COLO829 (cell line): ENCODE measurements at regions not wholly inside any gene's neighbourhood (a gene's known extent, or its start where the extent isn't known, plus 50 kb on each side); places are given as distances from the start of the nearest gene placed in this dataset.

ENCODE experiments used
- DNase-seq: peaks from one replicate; pipeline ENCODE4 v3.0.0; 2012; ENCODE audit warnings: low spot score

GRCh38 chr13:79716191-79716590 is 235.2 kb downstream of the NDFIP2 start:
- no peak for DNase-seq

- no peak for DNase-seq
Observed at GRCh38 chr13:79711631-79712030, 230.7 kb downstream of the NDFIP2 start.

- peak; percentile 15 for DNase-seq
Observed at GRCh38 chr13:79710376-79710775, 229.4 kb downstream of the NDFIP2 start.

GRCh38 chr13:79709471-79709870 is 228.5 kb downstream of the NDFIP2 start:
- DNase-seq: no peak

- DNase-seq: no peak
Observed at GRCh38 chr13:79703772-79704171, 222.8 kb downstream of the NDFIP2 start.

GRCh38 chr13:79695754-79696153 is 214.8 kb downstream of the NDFIP2 start:
- no peak for DNase-seq

- DNase-seq: no peak
Observed at GRCh38 chr13:79692846-79693245, 211.9 kb downstream of the NDFIP2 start.

- no peak for DNase-seq
Observed at GRCh38 chr13:79691826-79692225, 210.9 kb downstream of the NDFIP2 start.

GRCh38 chr13:79688741-79689140 is 207.8 kb downstream of the NDFIP2 start:
- DNase-seq: no peak

GRCh38 chr13:79686441-79686840 is 205.5 kb downstream of the NDFIP2 start:
- no peak for DNase-seq

GRCh38 chr13:79684371-79684770 is 203.4 kb downstream of the NDFIP2 start:
- no peak for DNase-seq

- no peak for DNase-seq
Observed at GRCh38 chr13:79682164-79682563, 201.2 kb downstream of the NDFIP2 start.

- no peak for DNase-seq
Observed at GRCh38 chr13:79681069-79681468, 200.1 kb downstream of the NDFIP2 start.

GRCh38 chr13:79680485-79680884 is 199.5 kb downstream of the NDFIP2 start:
- no peak for DNase-seq

GRCh38 chr13:79679334-79679733 is 198.4 kb downstream of the NDFIP2 start:
- peak; percentile 24 for DNase-seq

- DNase-seq: peak; percentile 34
Observed at GRCh38 chr13:79678100-79678499, 197.1 kb downstream of the NDFIP2 start.

GRCh38 chr13:79675931-79676660 is 195.1 kb downstream of the NDFIP2 start:
- DNase-seq: no peak

GRCh38 chr13:79674765-79675515 is 194.0 kb downstream of the NDFIP2 start:
- DNase-seq: no peak

GRCh38 chr13:79673993-79674377 is 193.0 kb downstream of the NDFIP2 start:
- no peak for DNase-seq

GRCh38 chr13:79673310-79673992 is 192.5 kb downstream of the NDFIP2 start:
- no peak for DNase-seq

- DNase-seq: no peak
Observed at GRCh38 chr13:79671420-79671819, 190.5 kb downstream of the NDFIP2 start.

GRCh38 chr13:79668201-79668752 is 187.3 kb downstream of the NDFIP2 start:
- peak; percentile 16 for DNase-seq

- peak; percentile 82 for DNase-seq
Observed at GRCh38 chr13:79667771-79668170, 186.8 kb downstream of the NDFIP2 start.
